K562 (cell line): ENCODE measurements at regions not wholly inside any gene's neighbourhood (a gene's known extent, or its start where the extent isn't known, plus 50 kb on each side); places are given as distances from the start of the nearest gene placed in this dataset.

Experiments used
- ATAC-seq: fragments of 200-7000 bp; cut with Tn5 transposase; 3 replicates; pipeline ENCODE4 v1.9.1; 2020; ENCODE audit warnings: moderate library complexity
- BruUV-seq: library from RNA; stranded (reverse); fragments of 400-500 nt; replicated peaks from 2 replicates; lab custom pipeline; 2021; lab: Mats Ljungman, UMichigan
- CTCF ChIA-PET: fragments of 300-600 bp; formaldehyde crosslinking; extraction: SDS; loops from one replicate; lab custom pipeline; 2021; ENCODE audit warnings: low intra/inter-chr PET ratio; lab: Yijun Ruan, JAX
- POLR2A ChIA-PET: fragments of 300-600, 350-650 bp; sonication (Branson Sonifier 250); formaldehyde crosslinking; extraction: SDS; loops from one replicate; lab custom pipeline; 2021; ENCODE audit warnings: antibody characterized with exemption, inconsistent platforms; lab: Yijun Ruan, JAX
- DNase-seq, 4 experiments: peaks; one replicate each; pipeline versions ENCODE4 v3.0.0 to v3.0.0-alpha.2; 2011 to 2018; ENCODE audit warnings: low spot score in 3 of 4, mixed read lengths in 3 of 4; ENCODE audit errors: extremely low read depth in 1 of 4
- FAIRE-seq: peaks from 2 replicates; lab custom pipeline; 2011; peaks lifted over from hg19 to GRCh38; lab: Jason Lieb, UNC
- H2AFZ ChIP-seq: 2 replicates; pipeline ENCODE4 v1.6.0; 2011; ENCODE audit warnings: low read depth, low read length, control low read depth, inconsistent platforms
- H3K27ac ChIP-seq: fragments of 200-600 bp; 3 replicates; pipeline ENCODE4 v1.8.0; 2011; ENCODE audit warnings: low read depth, mild to moderate bottlenecking, control low read depth, inconsistent platforms, low read length, moderate library complexity, mixed read lengths; ENCODE audit errors: extremely low read depth
- H3K27me3 ChIP-seq, 2 experiments: fragments of 300-600 bp in 1 of 2; 2 replicates in 1 of 2; 3 replicates in 1 of 2; pipeline versions ENCODE4 v1.6.0 to v1.8.0; 2011; ENCODE audit warnings: inconsistent platforms in 2 of 2, low read length in 2 of 2, mild to moderate bottlenecking in 1 of 2, mixed read lengths in 1 of 2, moderate library complexity in 1 of 2; ENCODE audit not compliant: control insufficient read depth in 2 of 2, insufficient read depth in 2 of 2
- H3K36me3 ChIP-seq: fragments of 300-600 bp; 3 replicates; pipeline ENCODE4 v1.8.0; 2011; ENCODE audit warnings: mild to moderate bottlenecking, low read length, inconsistent platforms; ENCODE audit not compliant: control insufficient read depth, insufficient read depth
- H3K4me1 ChIP-seq, 2 experiments: fragments of 200-600 bp in 1 of 2; replicated peaks in 1 of 2; 2 replicates in 1 of 2; 3 replicates in 1 of 2; pipeline versions ENCODE4 v1.5.1 to v1.8.0; 2011; ENCODE audit warnings: inconsistent platforms in 2 of 2, low read length in 2 of 2, mild to moderate bottlenecking in 1 of 2, mixed read lengths in 1 of 2, moderate library complexity in 1 of 2; ENCODE audit not compliant: control insufficient read depth in 2 of 2, insufficient read depth in 2 of 2
- H3K4me2 ChIP-seq: 2 replicates; pipeline ENCODE4 v1.6.1; 2011; ENCODE audit warnings: low read length, control low read depth, inconsistent platforms, mixed read lengths; ENCODE audit not compliant: insufficient read depth
- H3K4me3 ChIP-seq: fragments of 200-600 bp; sonication (generic), shearing (Covaris generic); 2 replicates; pipeline ENCODE4 v1.5.1; 2016; ENCODE audit warnings: control low read depth, inconsistent platforms
- H3K79me2 ChIP-seq: fragments of 200-600 bp; 3 replicates; pipeline ENCODE4 v1.8.0; 2011; ENCODE audit warnings: low read length, inconsistent platforms; ENCODE audit not compliant: control insufficient read depth, insufficient read depth
- H3K9ac ChIP-seq, 2 experiments: 2 replicates each; pipeline versions ENCODE4 v1.6.0 to v1.6.1; 2011; ENCODE audit warnings: low read depth in 2 of 2, low read length in 2 of 2, control low read depth in 1 of 2, inconsistent platforms in 1 of 2, mild to moderate bottlenecking in 1 of 2, mixed read lengths in 1 of 2; ENCODE audit not compliant: insufficient read depth in 1 of 2
- H3K9me1 ChIP-seq: one replicate; pipeline ENCODE4 v1.6.0; 2011; ENCODE audit warnings: inconsistent platforms, mild to moderate bottlenecking, low read length, moderate library complexity; ENCODE audit not compliant: control insufficient read depth, insufficient read depth
- H3K9me3 ChIP-seq: replicated peaks from 2 replicates; pipeline ENCODE4 v1.5.1; 2011; ENCODE audit warnings: low read depth, low read length, inconsistent platforms; ENCODE audit not compliant: control insufficient read depth, insufficient read depth
- H4K20me1 ChIP-seq: replicated peaks from 2 replicates; pipeline ENCODE4 v1.6.1; 2011; ENCODE audit warnings: low read length, inconsistent platforms, mixed read lengths; ENCODE audit not compliant: control insufficient read depth, insufficient read depth
- CUX1 ChIP-seq: fragments of 200-800 bp; sonication (Bioruptor generic); IDR thresholded peaks from 2 replicates; pipeline ENCODE4 v1.6.1; 2016; ENCODE audit warnings: missing genetic modification characterization, missing compliant biosample characterization
- ELF4 ChIP-seq: fragments of 450-650 bp; formaldehyde crosslinking; IDR thresholded peaks from 2 replicates; pipeline ENCODE4 v1.4.0; 2022; ENCODE audit warnings: missing genetic modification characterization
- MTF1 ChIP-seq: fragments of 250-450 bp; sonication (Bioruptor Pico); IDR thresholded peaks from 2 replicates; pipeline ENCODE4 v1.9.0; 2021; ENCODE audit warnings: moderate library complexity, mild to moderate bottlenecking, inconsistent platforms, borderline replicate concordance
- ZKSCAN1 ChIP-seq: fragments of 150-350 bp; IDR thresholded peaks from 2 replicates; pipeline ENCODE4 v1.6.1; 2016; ENCODE audit warnings: low read depth, low read length
- ZNF217 ChIP-seq: sonication (generic); formaldehyde crosslinking; IDR thresholded peaks from 2 replicates; pipeline ENCODE4 v1.8.0; 2022; ENCODE audit warnings: mild to moderate bottlenecking, missing genetic modification reagents
- ZNF318 ChIP-seq, 2 experiments: fragments of 450-650 bp; IDR thresholded peaks; 2 replicates each; pipeline ENCODE4 v1.6.1; 2016; ENCODE audit warnings: mild to moderate bottlenecking in 2 of 2, borderline replicate concordance in 1 of 2, low read depth in 1 of 2, moderate library complexity in 1 of 2
- WGBS: fragments of 100-300 bp; shearing (Covaris generic); methylation state at CpG from one replicate; pipeline ENCODE4 v1.1.6; 2016; ENCODE audit warnings: low coverage, mixed read lengths; ENCODE audit not compliant: insufficient coverage; ENCODE audit errors: missing lambda C conversion rate; 5-methylcytosine and 5-hydroxymethylcytosine counted together
- in situ Hi-C: fragments of 300-500 bp; cut with MboI; formaldehyde crosslinking; loops from 4 replicates; pipeline ENCODE4 v1.15.0; 2018; ENCODE audit warnings: inconsistent platforms, mixed read lengths
- intact Hi-C: fragments of 100-400 bp; cut with micrococcal nuclease; formaldehyde crosslinking; loops from 2 replicates; pipeline ENCODE4 v1.14.2; 2022

GRCh38 chr5:73358366-73358765, 90.2 kb downstream of the FOXD1 start (continued):
- TF ChIP-seq ZNF318 (IDR thresholded peaks at IDR 0.05; ENCODE audit: borderline replicate concordance in 1 of 2, low read depth in 1 of 2) (no peak), MTF1 (CRISPR knock-in tag) (no peak)

GRCh38 chr5:73357576-73357975, 91.0 kb downstream of the FOXD1 start:
- no peaks in the 10 kb centered on the region for H3K36me3 ChIP-seq
- in situ Hi-C loops: no loop called here
- FAIRE-seq (no peak), ATAC-seq (no peak), DNase-seq (no peak)
- no TSS peak for BruUV-seq
- no peaks in the 10 kb centered on the region for H3K9me3 ChIP-seq
- H3K27me3 ChIP-seq: peaks cover 3 to 5% of the 10 kb centered on the region in 2 experiments; a peak in 2 of 5 replicates
- no peaks in the 10 kb centered on the region for H4K20me1 ChIP-seq
- intact Hi-C loops: no loop called here
- no peaks in the 10 kb centered on the region for H3K9me1 ChIP-seq
- ChIA-PET CTCF (no interaction called here), POLR2A (no interaction called here)
- no peaks in the 10 kb centered on the region for H3K4me1 ChIP-seq
- no peak overlapping the region for H3K4me3 ChIP-seq
- H3K4me2 ChIP-seq: no peak overlapping the region
- H3K27ac ChIP-seq: no peak overlapping the region
- no peak overlapping the region for H3K9ac ChIP-seq
- no peak overlapping the region for H2AFZ ChIP-seq
- H3K79me2 ChIP-seq: no peaks in the 10 kb centered on the region
- WGBS: 0% methylated on average over 3 of the region's 3 CpGs
- TF ChIP-seq ZNF217 (CRISPR knock-in tag) (no peak), ELF4 (CRISPR knock-in tag) (no peak), ZKSCAN1 (no peak), CUX1 (CRISPR knock-in tag) (no peak)
